HG03280 (cell line): ENCODE measurements at regions not wholly inside any gene's neighbourhood (a gene's known extent, or its start where the extent isn't known, plus 50 kb on each side); places are given as distances from the start of the nearest gene placed in this dataset.

Experiments used
- ATAC-seq: cut with Tn5 transposase; IDR thresholded peaks from one replicate; pipeline ENCODE4 v1.9.1; 2021; ENCODE audit warnings: mild to moderate bottlenecking, moderate library complexity; ENCODE audit not compliant: unreplicated experiment

DNA sequence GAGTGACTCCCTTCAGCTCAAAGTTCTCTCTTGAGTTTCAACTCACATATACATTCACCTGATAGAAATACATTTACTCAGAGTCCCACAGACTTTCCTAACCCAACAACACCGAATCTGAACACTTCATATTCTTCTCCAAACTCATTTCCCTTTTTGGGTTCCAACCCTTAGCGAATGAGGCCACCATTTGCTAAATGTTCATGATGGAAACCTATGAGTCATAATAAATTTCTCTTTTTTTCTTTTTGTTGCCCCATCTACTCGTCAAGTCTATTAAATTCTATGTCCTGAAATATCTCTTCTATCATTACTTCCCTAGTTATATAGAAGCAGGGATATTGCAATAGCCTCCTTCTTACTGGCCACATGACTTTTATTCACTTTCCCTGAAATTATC is 100.1 kb downstream of the HLX start:
- no peak for ATAC-seq

DNA sequence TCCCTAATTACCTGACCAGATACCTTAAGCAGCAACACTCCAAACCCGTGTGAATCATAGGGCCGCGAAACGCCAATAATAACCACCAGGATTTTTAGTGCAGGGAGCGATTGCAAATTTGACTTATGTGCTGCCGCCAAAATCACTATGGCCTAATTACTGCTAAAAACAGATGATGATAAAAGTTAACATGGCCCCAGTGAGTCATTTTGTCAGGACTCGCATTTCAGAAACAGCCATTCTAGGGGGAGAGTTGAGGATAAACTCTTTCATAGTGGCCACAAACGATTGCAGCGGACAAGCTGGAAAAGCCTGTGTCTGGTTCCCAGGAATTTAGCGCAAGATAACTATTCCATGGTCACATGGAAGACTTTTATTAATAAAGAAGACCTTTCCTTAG is 103.4 kb downstream of the HLX start:
- ATAC-seq, result no peak

DNA sequence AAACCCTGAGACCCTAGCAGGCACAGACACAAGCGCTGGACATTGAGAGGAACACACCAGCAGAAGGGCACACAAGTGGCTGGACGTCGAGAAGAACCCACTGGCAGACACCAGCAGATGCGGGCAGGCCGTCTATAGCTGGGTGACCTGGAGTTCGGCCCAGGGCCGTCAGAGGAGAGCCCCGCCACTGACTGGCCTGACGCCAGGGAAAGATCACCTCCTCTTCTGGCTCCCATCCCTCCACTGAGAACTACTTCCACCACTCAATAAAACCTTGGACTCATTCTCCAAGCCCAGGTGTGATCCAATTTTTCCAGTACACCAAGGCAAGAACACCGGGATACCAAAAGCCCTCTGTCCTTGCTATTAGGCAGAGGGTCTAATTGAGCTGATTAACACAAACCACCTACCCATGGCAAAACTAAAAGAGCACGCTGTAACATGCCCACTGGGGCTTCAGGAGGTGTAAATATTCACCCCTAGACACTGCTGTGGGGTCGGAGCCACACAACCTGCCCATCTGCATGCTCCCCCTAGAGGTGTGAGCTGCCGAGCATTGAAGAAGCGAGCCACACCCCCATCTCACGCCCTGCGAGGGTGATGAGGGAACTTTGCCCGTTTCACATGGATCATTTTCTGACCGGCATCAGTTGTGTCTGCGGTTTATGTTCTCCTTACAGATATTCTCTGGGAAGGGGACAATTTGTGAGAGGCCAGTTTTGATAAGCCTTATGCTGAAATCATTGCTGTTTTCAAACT is 104.8 kb downstream of the HLX start:
- no peak for ATAC-seq

DNA sequence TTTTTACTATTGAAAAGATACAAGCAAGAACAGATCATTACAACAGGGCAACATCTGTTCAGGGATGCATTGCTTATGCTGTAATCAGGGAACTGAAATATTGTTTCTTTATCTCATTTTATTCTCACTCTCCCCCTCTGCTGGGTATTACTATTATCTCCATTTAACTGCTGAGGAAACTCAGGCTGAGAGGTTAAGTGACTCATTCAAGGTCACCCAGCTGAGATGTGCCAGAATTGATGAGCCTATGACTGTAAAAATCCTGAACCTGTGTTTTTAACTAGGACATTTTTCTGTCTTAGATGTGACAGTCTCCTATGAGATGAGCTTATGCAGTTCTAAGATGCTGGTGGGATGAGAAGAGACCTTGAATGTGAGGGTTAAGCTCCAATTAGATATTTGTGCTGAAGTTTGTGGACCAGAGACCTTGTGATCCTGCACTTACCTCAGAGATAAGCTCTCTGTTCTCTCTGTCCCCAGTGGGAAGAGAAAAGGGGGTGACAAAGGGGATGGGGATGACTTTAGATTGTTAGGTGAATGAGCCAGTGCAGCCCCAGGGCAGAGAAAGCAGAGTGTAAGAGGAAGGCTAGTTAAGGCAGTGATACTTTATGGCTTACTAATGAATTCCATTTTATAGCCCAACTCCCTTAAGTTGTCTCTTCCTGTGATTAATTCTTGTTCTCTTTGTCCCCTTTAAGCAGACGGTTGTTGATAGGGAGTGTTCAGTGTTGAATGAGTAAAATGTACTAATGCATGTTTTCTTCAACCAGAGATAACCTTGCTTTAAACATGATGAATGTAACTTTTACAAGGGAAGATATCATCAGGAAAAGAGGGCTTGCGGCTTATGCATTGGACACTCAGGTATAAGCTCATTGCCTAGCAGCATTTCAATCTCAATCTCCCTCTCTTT is 111.4 kb downstream of the HLX start:
- ATAC-seq, result no peak

DNA sequence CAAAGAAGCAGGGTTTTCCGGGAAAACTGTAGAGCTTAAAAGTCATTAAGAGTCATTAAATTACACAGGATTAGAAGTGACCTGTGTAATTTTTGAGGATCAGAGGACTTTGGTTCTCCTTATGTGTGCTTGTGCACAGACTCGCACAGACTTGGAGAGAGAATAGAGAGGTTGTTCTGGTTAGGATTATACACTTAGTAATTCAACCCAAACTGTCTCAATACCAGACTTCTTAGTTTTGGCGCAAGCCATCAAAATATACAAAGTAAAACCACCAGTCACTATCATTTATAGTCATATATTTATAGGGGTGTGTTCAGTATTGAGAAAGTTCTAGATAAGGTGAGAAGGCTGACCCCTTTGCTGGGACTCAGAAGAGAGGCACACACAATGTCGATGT is 112.3 kb downstream of the HLX start:
- no peak for ATAC-seq

DNA sequence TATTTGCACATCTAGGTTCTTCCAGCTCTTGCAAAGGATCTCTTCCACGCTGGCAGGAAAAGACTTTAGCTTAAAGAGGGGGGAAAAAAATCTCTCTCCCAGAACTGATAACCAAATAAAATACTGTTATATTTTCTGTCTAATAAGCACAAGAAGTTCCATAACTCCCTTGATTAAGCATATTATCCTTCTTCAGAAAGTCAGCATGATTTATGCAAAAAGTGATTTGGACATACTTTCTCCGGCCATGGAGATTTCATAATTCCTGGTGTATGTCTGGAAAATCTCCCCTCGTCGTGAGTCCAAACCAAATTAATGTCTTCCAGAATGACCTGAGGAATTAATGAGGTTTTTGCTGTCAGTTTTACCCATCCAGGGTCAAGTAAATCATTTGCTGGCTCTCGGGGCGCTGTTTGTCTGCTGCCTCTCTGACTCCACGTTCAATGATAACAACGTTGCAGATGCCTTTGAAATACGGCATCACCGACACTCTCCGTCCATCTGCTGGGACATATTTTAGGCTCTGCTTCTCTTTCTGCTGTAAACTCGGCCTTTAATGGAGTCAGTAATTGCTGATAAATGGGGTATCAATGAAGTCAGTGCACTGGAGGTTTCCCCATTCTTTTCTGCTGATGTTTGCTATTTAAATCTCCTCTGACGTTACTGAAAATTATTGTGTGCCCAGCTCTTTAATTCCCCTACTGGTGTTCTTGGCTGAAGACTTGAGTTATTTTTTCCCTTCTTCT is 112.9 kb downstream of the HLX start:
- ATAC-seq, result no peak

DNA sequence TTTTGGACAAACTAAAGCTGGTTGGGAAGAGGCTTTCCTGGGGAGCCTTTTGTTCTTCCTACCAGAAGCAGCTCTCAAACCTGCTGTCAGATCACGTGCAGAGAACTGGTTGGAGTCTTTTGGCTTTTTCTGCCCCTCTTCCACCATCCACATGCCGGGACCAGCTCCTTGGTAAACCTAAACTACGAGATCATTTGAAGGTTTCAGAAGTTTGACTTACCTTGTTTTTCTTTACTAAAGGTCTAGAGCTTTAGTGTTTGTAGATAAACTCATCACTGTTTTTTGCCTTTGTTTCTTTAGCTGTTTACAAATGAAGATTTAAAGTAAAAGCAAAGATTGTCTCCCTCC is 113.4 kb downstream of the HLX start:
- no peak for ATAC-seq

DNA sequence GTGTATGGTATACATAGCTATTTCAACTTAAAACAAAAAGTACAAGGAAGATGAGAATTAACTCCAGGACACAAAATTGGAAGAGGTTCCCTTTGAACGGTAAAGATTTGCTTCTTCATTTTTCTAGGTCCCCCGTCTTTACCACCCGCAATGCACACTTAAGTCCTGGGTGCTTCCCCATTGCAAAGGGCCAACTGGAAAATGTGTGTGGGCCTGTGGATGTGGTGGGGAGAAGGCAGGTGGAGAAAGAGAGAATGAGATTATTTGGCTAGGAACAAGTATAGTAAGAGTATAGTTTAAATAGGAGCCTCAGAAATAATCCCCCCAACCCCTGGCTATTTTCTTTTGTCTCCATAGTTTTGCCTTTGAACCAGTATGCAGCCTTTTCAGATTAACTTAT is 115.4 kb downstream of the HLX start:
- ATAC-seq, result no peak

DNA sequence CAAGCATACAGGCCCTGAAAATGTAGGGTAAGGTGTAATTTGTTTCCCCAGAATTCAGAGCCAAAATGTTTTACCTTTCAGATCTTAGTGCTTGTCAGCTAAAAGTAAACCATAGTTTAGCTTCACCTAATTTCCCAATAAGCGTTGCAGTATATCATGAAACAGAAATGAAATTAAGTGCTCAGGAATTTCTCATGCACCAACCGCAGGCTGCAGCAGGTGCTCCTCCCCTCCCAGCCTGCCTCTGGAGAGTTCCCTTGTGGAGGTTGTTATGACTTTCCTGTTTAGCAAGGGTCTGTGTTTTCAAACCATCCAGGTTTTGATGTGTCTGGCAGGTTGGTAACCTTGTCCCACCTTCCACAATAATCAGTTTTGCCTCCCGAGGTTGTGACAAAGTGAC is 118.5 kb downstream of the HLX start:
- ATAC-seq, result no peak

DNA sequence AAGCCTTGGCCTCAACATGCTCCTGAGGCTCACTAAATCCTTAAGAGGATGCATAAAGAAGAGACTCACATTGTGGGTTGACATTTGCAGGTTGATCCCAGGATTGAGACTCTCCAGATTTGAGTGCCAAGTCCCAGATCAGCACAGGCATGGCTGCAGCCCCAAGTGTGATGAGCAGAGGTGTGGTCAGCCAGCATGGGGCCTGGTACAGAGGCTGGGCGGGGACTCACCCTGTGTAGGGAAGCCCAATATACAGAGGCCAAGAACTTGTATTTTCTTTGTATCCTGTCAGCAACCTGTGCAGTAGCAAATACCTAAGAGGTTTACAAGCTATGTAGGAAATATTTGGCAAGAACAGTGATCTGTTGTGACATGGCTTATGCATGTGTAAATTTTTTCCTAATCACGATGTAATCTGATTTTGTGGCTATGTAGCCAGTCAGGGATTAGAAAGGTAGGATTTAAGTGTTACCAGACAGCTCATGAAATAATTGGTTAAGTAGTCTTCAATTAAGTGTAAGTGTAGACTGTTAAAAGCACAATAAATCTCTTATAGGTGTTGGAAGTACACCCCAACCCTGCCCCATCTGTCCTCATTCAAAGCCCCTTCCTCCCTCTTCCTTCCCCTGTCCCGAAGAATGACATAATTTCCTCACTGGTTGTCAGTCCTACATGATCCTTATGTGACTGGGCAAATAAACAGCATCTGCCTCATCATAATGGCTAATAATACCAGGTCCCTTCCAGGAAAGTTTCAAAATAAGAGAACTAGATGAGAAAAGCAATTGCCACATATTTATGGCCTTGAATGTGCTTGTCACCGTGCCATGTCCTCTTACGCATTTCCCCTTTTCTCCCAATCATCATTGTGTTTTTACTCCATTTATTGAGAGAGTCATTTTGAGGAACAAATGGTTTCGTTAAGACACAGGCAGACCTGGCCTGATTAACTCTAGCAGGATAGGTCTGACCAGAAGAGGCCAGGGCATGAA is 120.9 kb downstream of the HLX start:
- no peak for ATAC-seq

DNA sequence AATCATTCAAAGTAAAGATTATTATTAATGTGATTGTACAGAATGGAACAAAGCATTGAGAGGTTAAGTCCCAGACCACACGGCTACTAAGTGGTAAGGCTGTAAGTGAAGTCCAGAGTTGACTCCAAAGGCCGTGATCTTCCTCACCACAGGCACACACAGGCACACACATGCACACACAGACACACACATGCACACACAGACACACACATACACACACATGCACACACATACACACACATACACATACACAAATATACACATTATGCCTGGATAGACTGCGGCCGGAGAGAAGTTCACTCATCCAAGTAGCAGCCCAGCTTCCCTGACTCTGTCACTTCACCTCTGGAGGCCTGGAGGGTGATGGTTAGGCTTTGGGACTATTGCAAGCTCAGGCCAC is 121.9 kb downstream of the HLX start:
- no peak for ATAC-seq

DNA sequence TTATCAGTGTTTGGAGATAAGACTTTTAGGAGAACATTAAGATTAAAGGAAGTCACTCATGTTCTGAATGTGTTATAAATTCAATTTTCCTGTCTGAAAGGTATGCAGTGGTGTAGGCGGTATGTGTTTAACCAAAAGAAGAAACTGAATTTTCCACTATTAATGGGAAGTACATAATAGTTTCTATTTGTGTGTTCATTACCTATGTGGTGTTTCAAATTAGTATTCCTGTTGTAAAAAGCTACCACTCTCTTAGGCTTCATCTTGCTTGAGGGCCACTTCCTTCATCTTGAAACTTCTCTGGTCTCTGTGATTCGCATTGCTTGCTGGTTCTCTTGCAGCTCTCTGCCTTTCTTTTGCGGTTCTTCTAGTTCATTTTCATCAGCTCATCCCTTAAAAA is 123.4 kb downstream of the HLX start:
- ATAC-seq, result no peak

DNA sequence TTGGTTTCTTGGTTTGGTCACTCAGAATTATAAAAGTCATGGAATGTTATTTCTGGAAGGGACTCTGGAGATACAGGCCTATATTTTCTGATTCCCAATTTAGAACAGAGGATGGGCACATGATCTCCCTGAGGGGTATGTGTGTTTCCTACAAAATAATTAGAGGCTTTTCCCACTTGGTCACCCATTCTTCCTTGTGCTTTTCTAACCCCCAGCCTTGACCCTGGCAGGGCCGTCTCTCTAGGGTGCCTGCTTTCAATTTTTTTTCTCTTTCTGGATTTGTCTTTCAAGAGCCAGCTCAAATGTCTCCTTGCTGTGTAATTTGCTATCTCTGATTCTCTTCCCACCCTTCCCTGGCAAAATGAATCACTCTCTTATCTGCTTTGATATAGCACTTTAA is 131.9 kb downstream of the HLX start:
- ATAC-seq, result no peak

DNA sequence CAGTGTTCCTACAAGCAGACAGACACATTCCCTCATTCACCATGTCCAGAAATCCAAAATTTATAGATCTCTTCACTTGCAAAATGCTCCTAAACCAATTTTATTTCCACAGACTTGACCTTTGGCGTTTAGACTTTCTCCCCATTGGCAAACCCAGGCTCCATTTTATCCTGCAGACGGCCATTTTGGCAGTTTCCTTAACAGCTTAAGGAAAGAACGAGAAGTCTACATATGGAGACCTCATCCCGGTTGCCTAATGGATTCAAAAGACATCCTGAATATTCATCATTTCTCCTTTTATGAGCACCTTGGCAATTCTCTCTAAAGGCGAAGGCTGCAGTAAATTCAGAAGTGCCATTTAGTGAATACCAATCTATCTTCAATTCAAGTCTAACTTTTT is 132.9 kb downstream of the HLX start:
- no peak for ATAC-seq

DNA sequence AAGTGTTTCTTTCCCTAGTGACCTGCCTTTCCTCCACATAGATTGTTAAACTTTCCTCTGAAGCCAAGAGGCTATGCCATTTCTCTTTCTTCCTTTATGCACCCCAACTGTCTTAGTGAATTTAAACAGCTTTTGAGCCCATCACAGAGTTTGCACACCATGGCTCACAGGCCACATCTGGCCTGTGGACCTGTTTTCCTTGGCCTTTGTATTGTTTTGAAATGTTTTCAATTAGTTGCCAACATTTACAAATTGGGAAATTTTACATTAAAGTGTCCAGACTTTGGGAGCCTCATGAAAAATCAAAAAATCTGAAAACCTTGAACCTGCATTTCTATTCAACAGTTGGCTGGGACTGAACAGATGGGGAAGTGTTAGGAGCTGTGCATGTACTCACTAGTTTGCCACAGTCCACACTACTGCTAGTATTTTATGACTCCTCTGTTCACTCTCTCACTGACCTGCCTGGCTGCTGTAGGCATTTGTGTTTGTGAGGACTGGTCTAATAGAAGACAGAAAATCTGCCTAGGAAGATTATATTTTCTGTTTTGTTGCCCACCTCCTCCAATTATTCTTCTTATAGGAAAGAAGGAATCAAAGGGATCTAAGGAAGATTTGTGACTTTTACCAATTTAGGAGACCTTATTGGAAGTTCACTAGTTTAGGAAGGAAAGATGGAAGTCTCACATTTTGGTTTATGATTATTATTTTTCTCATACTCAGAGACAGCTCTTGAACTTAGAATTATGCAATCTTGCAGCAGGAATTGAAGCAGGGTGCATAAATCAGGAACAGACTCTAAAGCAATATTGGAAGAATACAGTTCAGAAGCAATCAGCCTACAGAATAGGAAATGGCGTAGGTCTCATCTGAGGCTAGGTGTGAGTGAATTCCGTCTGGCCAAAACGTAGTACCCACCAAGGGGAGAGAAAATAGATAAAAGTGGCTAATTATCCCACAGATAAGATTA is 134.7 kb downstream of the HLX start:
- no peak for ATAC-seq

DNA sequence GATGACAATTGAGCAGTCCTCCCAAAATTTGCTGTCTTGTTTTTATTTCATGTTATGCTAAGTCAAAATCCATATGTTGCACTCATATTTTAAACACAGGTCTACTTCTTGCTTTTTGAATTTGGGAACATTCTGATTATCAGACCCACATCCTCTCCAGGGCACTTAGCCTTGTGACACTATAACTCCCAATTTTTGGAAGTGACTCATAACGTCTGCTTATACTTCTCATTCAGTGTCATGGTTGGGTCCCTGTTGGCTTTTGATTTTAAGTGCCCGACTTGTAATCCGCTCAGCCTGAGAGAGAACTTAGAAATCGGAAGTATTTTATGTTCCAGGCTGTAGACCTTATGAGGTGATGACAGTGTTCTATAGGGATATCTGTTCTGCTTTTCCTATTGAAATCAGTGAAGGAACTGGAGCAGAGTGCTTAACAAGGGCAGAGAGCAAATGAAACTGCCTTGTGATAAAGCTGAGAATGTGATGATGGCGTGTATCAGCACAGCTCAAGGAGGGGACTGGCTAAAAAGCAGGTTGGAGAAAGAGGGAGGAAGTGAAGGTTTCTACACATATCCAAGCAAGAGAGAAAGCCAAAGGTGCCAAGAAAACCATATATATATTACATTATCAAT is 136.0 kb downstream of the HLX start:
- no peak for ATAC-seq

DNA sequence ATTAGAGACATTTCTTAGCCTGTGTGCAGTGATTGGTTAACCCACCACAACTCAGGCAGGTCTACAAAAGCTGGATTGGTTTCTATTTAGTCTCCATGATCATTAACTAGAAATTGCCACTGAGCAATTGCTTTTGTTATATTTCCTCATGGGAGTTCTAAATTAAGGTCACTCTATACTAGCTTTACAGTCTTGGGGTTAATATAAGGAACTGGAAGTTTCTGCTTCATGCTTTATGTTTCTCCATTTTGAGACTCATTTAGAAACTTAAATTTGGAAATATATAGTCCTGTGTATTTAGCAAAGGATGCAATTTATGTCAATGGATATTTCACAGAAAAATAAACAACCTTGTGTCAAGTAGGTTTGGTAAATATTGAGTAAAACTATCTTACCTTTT is 137.5 kb downstream of the HLX start:
- ATAC-seq, result no peak

DNA sequence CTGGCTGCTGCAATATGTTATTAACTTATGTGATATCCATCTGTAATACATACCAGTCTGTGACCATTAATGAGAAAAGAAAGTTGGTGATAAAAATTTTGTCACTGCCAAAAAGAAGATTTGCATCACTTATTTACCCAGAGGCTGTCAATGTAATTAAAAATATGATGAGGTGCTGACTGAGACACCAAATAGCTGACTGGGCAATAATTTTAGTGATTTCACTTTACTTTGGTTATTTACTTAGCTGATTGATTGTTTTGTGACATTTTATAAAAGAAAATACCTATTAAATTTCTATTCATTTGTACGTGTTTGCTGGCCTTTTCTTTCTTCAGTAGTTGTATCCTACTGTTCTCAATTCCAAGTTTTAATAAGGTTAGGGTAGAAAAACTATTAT is 139.2 kb downstream of the HLX start:
- ATAC-seq, result no peak

DNA sequence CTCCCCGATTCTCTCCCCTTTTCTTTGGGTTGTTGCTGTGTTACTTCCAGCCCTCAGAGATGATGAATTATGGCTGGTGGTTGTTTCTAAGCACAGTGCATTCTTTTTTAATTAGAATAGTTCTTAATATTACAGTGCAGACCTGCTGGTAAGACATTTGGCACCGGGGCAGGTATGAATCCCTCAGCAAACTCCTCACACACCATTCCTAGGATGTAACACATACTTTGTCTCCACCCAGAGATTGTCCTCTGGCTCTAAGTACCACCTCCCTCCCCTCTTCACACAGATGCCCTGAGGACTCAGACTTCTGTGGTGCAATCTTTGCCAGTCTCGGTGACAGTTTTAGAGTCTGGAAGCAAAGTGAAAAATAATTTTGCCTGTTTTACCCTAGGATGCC is 143.1 kb downstream of the HLX start:
- ATAC-seq, result no peak
